Ovary (tissue), 7 donors: ENCODE measurements at regions not wholly inside any gene's neighbourhood (a gene's known extent, or its start where the extent isn't known, plus 50 kb on each side); places are given as distances from the start of the nearest gene placed in this dataset.

Experiments
- DNase-seq, 5 donors: peaks; one replicate each; pipeline ENCODE4 v3.0.0-alpha.2; 2019 to 2020
- H3K27ac ChIP-seq, 2 donors: fragments of 200-600 bp; one replicate each; pipeline versions ENCODE4 v1.5.1 to v1.8.0; 2019 to 2022
- H3K27me3 ChIP-seq: fragments of 200-600 bp; one replicate; pipeline ENCODE4 v1.8.0; 2022
- H3K36me3 ChIP-seq: fragments of 200-600 bp; sonication (generic); one replicate; pipeline ENCODE4 v1.5.1; 2019
- H3K4me1 ChIP-seq: one replicate; pipeline ENCODE4 v1.8.1; 2013; ENCODE audit warnings: mild to moderate bottlenecking, moderate library complexity; ENCODE audit not compliant: insufficient read depth
- H3K4me3 ChIP-seq: fragments of 200-600 bp; sonication (generic); one replicate; pipeline ENCODE4 v1.5.1; 2017
- H3K9me3 ChIP-seq, 2 donors: fragments of 200-600 bp in 1 of 2; sonication (generic) in 1 of 2; one replicate each; pipeline versions ENCODE4 v1.5.1 to v1.8.1; 2013 to 2019; ENCODE audit warnings: mild to moderate bottlenecking in 1 of 2, moderate library complexity in 1 of 2
- EP300 ChIP-seq: sonication (generic); formaldehyde crosslinking; IDR thresholded peaks from one replicate; pipeline ENCODE4 v1.6.1; 2017; ENCODE audit warnings: antibody characterized with exemption
- POLR2A ChIP-seq: fragments of 450-650 bp; IDR thresholded peaks from one replicate; pipeline ENCODE4 v1.6.1; 2017; ENCODE audit warnings: antibody characterized with exemption, mild to moderate bottlenecking, moderate library complexity
- WGBS, 3 donors: extraction: QIAGEN DNeasy Blood & Tissue Kit in 1 of 3; methylation state at CpG; one replicate each; pipeline versions ENCODE4 v1.1.5 to v1.1.7; 2013 to 2017; 5-methylcytosine and 5-hydroxymethylcytosine counted together
- intact Hi-C, 4 donors: fragments of 100-400 bp; cut with DNase I; formaldehyde crosslinking; loops; one replicate each; pipeline versions ENCODE4 v1.11.0 to v1.15.1; 2022 to 2023
- TF ChIP-seq, protein P1 (sequence below), 3 donors: fragments of 450-650 bp in 2 of 3; fragments of 200-600 bp in 1 of 3; IDR thresholded peaks; one replicate each; pipeline versions ENCODE4 v1.5.1 to v1.8.0; 2016 to 2022; ENCODE audit warnings: antibody characterized with exemption in 3 of 3, mild to moderate bottlenecking in 1 of 3
- donor health status: DM: no; HTN: no; CAD: no; lungs with moderate emphysema.
- donor health status: DM: no; HTN: no; CAD: no.
- donor health status: Bipolar disorder and iron deficiency.
- donor health status: DM: no; HTN: no; CAD: no.
- donor health status: DM: yes; HTN: yes; CAD: no.

DNA sequence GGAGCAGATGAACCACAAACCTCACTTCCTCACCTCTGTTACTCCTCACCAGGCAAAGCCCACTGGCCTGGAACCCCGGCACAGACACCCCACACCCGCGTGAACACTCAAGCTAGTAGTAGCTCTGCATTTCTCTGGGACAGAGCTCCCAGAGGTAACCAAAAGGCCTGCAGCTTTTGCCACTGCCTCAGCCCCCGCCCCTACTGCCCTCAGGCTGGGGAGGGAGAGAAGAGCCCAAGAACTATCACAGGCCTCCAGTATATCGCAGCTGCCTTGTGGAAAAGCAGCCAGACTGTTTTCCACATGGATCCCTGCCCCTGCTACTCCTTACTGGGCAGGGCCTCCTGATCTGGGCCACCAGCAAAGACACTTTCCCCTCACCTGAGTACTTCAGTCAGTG is 728.7 kb upstream of the ACTRT1 start:
- intact Hi-C loops, result no loop called here
- 71 to 78% (median 74%) methylated on average over 5 of the region's 5 CpGs for WGBS, 3 donors
- DNase-seq, result no peak

DNA sequence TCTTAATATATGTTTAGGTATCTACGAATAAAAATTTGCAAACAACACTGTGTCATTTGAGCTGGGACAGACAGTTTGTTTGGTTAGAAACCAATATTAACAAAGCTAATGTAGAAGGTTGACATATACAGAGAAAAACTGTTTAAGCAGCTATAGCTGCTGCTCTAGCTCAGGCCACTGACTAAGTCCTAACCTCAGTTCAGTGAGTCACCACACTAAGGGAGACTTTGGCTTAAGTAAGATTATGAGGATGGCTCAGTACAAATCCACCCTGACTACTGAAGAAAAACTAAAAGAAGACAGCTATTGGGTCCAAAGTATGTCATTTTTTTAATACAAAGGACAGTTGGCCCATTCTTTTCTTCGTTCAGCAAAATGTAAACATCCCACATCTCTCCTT is 717.3 kb upstream of the ACTRT1 start:
- no peaks in the 10 kb centered on the region for H3K36me3 ChIP-seq
- no peak for DNase-seq
- no peaks in the 10 kb centered on the region for H3K4me1 ChIP-seq
- intact Hi-C loops, result no loop called here
- no peak overlapping the region for H3K27ac ChIP-seq
- TF ChIP-seq EP300 (no peak), POLR2A (no peak)
- TF ChIP-seq, protein P1, sequence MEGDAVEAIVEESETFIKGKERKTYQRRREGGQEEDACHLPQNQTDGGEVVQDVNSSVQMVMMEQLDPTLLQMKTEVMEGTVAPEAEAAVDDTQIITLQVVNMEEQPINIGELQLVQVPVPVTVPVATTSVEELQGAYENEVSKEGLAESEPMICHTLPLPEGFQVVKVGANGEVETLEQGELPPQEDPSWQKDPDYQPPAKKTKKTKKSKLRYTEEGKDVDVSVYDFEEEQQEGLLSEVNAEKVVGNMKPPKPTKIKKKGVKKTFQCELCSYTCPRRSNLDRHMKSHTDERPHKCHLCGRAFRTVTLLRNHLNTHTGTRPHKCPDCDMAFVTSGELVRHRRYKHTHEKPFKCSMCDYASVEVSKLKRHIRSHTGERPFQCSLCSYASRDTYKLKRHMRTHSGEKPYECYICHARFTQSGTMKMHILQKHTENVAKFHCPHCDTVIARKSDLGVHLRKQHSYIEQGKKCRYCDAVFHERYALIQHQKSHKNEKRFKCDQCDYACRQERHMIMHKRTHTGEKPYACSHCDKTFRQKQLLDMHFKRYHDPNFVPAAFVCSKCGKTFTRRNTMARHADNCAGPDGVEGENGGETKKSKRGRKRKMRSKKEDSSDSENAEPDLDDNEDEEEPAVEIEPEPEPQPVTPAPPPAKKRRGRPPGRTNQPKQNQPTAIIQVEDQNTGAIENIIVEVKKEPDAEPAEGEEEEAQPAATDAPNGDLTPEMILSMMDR (IDR thresholded peaks at IDR 0.05), result no peak
- no peaks in the 10 kb centered on the region for H3K9me3 ChIP-seq
- no peaks in the 10 kb centered on the region for H3K27me3 ChIP-seq
- no peak overlapping the region for H3K4me3 ChIP-seq
- WGBS, 3 donors, result 59 to 70% (median 61%) methylated on average over 2 of the region's 2 CpGs

More for the DNA sequence above, 728.7 kb upstream of the ACTRT1 start:
- Histone ChIP-seq H3K36me3 (no peaks in the 10 kb centered on the region), H3K27me3 (no peaks in the 10 kb centered on the region), H3K4me3 (no peak overlapping the region), H3K9me3 (no peaks in the 10 kb centered on the region), H3K27ac (no peak overlapping the region), H3K4me1 (no peaks in the 10 kb centered on the region)
- TF ChIP-seq POLR2A (no peak), EP300 (no peak)
- TF ChIP-seq, protein P1 (IDR thresholded peaks at IDR 0.05), result no peak

DNA sequence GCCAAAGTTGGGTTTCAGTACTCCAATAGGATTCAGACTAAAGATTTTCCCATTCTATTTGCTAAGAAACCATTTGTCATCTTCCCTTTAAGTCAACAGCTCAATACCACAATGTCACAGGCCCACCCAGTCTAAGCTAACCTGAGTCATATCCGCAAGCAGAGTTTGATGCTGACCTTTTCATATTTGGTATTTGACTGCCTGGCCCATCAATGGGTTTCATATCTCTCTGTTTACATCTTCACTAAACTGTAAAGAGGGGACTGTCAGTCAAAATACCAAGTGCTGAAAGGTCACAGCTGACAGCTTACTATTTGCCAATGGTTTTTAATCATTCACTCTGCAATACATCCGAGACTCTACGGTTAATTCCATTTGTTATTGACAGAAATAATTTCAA is 707.5 kb upstream of the ACTRT1 start:
- 66 to 81% (median 75%) methylated on average over 3 of the region's 3 CpGs for WGBS, 3 donors
- no peaks in the 10 kb centered on the region for H3K27me3 ChIP-seq
- H3K4me3 ChIP-seq, result no peak overlapping the region
- H3K27ac ChIP-seq, result no peak overlapping the region
- no peaks in the 10 kb centered on the region for H3K36me3 ChIP-seq
- H3K9me3 ChIP-seq, result no peaks in the 10 kb centered on the region
- TF ChIP-seq POLR2A (no peak), EP300 (no peak)
- TF ChIP-seq, protein P1 (IDR thresholded peaks at IDR 0.05), result no peak
- H3K4me1 ChIP-seq, result no peaks in the 10 kb centered on the region
- DNase-seq, result no peak
- intact Hi-C loops, result no loop called here

DNA sequence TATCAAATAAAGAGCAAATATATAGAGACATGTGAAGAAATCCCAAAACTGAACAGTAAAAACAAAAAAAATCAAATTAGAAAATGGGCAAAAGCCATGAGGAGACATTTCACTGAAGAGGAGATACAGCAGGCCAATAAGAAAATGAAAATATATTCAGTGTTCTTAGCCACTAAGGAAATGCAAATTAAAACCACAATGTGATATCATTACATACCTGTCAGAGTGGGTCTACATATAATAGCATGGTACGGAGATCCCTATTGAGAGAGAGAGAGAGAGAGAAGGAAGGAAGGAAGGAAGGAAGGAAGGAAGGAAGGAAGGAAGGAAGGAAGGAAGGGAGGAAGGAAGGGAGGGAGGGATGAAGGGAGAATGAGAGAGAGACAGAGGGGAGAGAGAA is 707.0 kb upstream of the ACTRT1 start:
- Histone ChIP-seq H3K9me3 (no peaks in the 10 kb centered on the region), H3K36me3 (no peaks in the 10 kb centered on the region), H3K4me3 (no peak overlapping the region), H3K27me3 (no peaks in the 10 kb centered on the region), H3K4me1 (no peaks in the 10 kb centered on the region), H3K27ac (no peak overlapping the region)
- intact Hi-C loops, result no loop called here
- TF ChIP-seq, protein P1 (IDR thresholded peaks at IDR 0.05), result no peak
- no peak for TF ChIP-seq EP300
- TF ChIP-seq POLR2A, result no peak
- 77 to 94% (median 80%) methylated on average over 1 of the region's 1 CpG for WGBS, 3 donors
- no peak for DNase-seq

DNA sequence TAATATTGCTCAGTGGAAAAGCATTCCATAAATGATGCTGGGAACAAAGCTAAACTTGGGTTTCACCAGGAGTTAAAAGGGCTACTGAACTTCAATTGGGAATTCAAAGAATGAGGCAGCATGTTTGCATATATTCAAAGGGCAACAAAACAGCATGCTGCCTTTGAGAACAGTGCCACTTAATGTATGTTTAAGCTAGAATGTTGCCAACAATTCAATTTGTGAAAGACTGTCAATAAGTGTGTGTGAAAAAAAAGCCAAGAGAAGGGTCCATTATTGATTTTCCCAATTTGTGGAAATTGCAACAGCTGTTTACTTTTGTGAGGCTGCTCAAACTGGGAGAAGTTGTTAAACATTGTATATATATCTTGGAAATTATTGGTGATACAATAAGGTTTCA is 701.9 kb upstream of the ACTRT1 start:
- H3K4me3 ChIP-seq, result no peak overlapping the region
- H3K27ac ChIP-seq, result no peak overlapping the region
- H3K4me1 ChIP-seq, result no peaks in the 10 kb centered on the region
- no peaks in the 10 kb centered on the region for H3K36me3 ChIP-seq
- TF ChIP-seq POLR2A (no peak), EP300 (no peak)
- TF ChIP-seq, protein P1 (IDR thresholded peaks at IDR 0.05), result no peak
- H3K27me3 ChIP-seq, result no peaks in the 10 kb centered on the region
- DNase-seq, result no peak
- H3K9me3 ChIP-seq, result no peaks in the 10 kb centered on the region
- intact Hi-C loops, result no loop called here
